ENCODE measurements at regions not wholly inside any gene's neighbourhood (a gene's known extent, or its start where the extent isn't known, plus 50 kb on each side); places are given as distances from the start of the nearest gene placed in this dataset.

DNA sequence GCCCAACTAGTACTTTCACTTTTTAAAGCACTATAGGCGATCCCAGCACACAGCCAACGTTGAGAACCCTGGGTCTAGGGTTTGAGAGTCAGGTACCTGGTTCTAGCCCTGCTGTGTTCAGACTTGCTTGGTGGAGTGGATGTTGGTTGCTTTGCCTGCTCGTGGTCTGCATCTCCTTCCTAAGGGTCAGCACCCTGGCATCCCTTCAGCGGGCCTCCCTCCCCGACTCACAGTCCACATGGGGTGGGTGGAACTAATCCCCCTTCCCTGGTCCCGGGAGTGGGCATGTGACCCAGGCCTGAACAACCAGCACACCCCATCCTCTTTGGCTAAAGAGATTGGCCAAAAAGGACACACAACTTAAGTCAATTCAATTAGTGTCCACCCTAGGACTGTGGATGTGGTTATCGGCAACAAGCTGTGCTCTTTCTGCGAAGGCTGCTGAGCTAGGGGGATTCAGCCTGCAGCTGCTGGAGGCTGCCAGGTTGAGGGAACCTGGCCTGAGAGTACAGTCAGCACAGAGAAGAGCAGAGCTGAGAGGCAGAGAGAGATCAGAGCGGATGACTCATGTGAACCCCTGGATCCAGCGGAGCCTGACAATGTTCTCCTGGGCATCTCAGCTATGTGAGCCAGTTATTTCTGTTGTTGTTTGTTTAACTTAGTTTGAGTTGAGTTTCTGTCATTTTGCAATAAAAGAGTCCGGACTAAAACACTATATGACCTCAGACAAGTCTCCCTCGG, 138.9 kb downstream of the ACTL8 start:
- H3K18ac ChIP-seq (ENCODE audit: extremely low read depth, low read length) = no peak overlapping the region
- DNase-seq (ENCODE audit: low read depth in 1 of 2, low spot score in 2 of 2) (no peak), FAIRE-seq (no peak)
- H4K91ac ChIP-seq (replicated peaks; ENCODE audit: insufficient read length, low read length) = no peak overlapping the region
- H4K20me1 ChIP-seq (replicated peaks in 1 of 2; ENCODE audit: control insufficient read depth in 1 of 2, insufficient read depth in 2 of 2, low read length in 2 of 2) = no peaks in the 10 kb centered on the region
- whole genome bisulfite sequencing, 2 experiments (ENCODE audit: extremely low coverage in 1 of 2, insufficient coverage in 1 of 2, insufficient read length in 1 of 2, insufficient replicate concordance in 2 of 2, low coverage in 1 of 2, low lambda C conversion rate in 2 of 2, missing lambda C conversion rate in 1 of 2) = 83% methylated on average over 12 of the region's 12 CpGs; no CpG with 5 or more reads in 1 of the 2 experiments
- no peak overlapping the region for H3K9ac ChIP-seq (replicated peaks in 1 of 4; ENCODE audit: extremely low read depth in 1 of 4, low read depth in 3 of 4, low read length in 3 of 4)
- H3K23me2 ChIP-seq (ENCODE audit: low read depth, low read length) = 0 out of 2 replicates have a peak, but pooled peaks cover 1% of the 10 kb centered on the region
- no peaks in the 10 kb centered on the region for H3K36me3 ChIP-seq (ENCODE audit: control insufficient read depth in 2 of 4, insufficient read depth in 4 of 4, low read length in 3 of 4)
- ChIA-PET CTCF (ENCODE audit: partially characterized antibody) (interaction anchor here (0.7 to 1.7 kb wide), 6 partner anchors 15 to 104 kb away, joined by 3 to 4 read pairs (median 4); no protein-coding TSS in a partner anchor), POLR2A (ENCODE audit: partially characterized antibody) (no interaction called here)
- TF ChIP-seq, protein P1, sequence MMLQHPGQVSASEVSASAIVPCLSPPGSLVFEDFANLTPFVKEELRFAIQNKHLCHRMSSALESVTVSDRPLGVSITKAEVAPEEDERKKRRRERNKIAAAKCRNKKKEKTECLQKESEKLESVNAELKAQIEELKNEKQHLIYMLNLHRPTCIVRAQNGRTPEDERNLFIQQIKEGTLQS (IDR thresholded peaks at IDR 0.05; ENCODE audit: insufficient read depth, low read depth, low read length) = no peak
- TF ChIP-seq SP2 (IDR thresholded peaks at IDR 0.05; ENCODE audit: low read length) (no peak), RBBP5 (IDR thresholded peaks at IDR 0.05; ENCODE audit: borderline replicate concordance, low read depth, low read length) (no peak)
- TF ChIP-seq, protein P2, sequence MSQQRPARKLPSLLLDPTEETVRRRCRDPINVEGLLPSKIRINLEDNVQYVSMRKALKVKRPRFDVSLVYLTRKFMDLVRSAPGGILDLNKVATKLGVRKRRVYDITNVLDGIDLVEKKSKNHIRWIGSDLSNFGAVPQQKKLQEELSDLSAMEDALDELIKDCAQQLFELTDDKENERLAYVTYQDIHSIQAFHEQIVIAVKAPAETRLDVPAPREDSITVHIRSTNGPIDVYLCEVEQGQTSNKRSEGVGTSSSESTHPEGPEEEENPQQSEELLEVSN (IDR thresholded peaks at IDR 0.05) = no peak
- no peak overlapping the region for H2AK5ac ChIP-seq (ENCODE audit: low read depth, low read length)
- H4K8ac ChIP-seq (ENCODE audit: extremely low read depth, insufficient read depth, low read length) = no peak overlapping the region
- no peak overlapping the region for H2BK5ac ChIP-seq (ENCODE audit: low read depth, low read length)
- H3K27me3 ChIP-seq (replicated peaks in 1 of 4; ENCODE audit: control insufficient read depth in 3 of 4, extremely low read depth in 1 of 4, insufficient read depth in 3 of 4, low read length in 3 of 4) = peaks cover 0 to 1% (median 0%) of the 10 kb centered on the region in 4 experiments; a peak in 2 of 7 replicates
- no peaks in the 10 kb centered on the region for H3K79me1 ChIP-seq (ENCODE audit: low read depth, low read length)
- H2BK20ac ChIP-seq (ENCODE audit: low read length) = no peak overlapping the region
- H2BK15ac ChIP-seq (ENCODE audit: low read length) = no peak overlapping the region
- H3K4me1 ChIP-seq (replicated peaks in 1 of 4; ENCODE audit: control insufficient read depth in 3 of 4, insufficient read depth in 4 of 4, low read length in 3 of 4) = no peaks in the 10 kb centered on the region
- no peak overlapping the region for H3K56ac ChIP-seq (replicated peaks; ENCODE audit: insufficient read length, low read depth, low read length)
- no peak overlapping the region for H3K4ac ChIP-seq (replicated peaks; ENCODE audit: insufficient read length, low read depth, low read length)
- H2BK120ac ChIP-seq (replicated peaks; ENCODE audit: low read depth, low read length) = no peak overlapping the region
- H3K14ac ChIP-seq (ENCODE audit: insufficient read length) = no peak overlapping the region
- no peaks in the 10 kb centered on the region for H3K9me3 ChIP-seq (ENCODE audit: insufficient read depth in 2 of 2, low read depth in 1 of 2, low read length in 1 of 2)
- no peak overlapping the region for H3K23ac ChIP-seq (ENCODE audit: insufficient read length)
- H3K27ac ChIP-seq (ENCODE audit: low read depth, low read length) = no peak overlapping the region
- H3K4me3 ChIP-seq (ENCODE audit: extremely low read depth in 1 of 4, insufficient read depth in 2 of 4, low read depth in 3 of 4, low read length in 4 of 4) = no peak overlapping the region
- H3K4me2 ChIP-seq (ENCODE audit: insufficient read depth in 1 of 2, low read depth in 2 of 2, low read length in 2 of 2) = no peak overlapping the region
- H4K5ac ChIP-seq (ENCODE audit: insufficient read length, low read depth, low read length) = no peak overlapping the region
- no peak overlapping the region for H2BK12ac ChIP-seq (ENCODE audit: low read depth, low read length)
- no peak overlapping the region for H2AFZ ChIP-seq (ENCODE audit: low read length)
- no peaks in the 10 kb centered on the region for H3K79me2 ChIP-seq (ENCODE audit: control insufficient read depth in 1 of 2, insufficient read depth in 2 of 2, low read length in 2 of 2)
